ENCODE measurements at regions not wholly inside any gene's neighbourhood (a gene's known extent, or its start where the extent isn't known, plus 50 kb on each side); places are given as distances from the start of the nearest gene placed in this dataset.

- DNase-seq, result peak; percentile 55
Observed at GRCh38 chr14:89600950-89601826, 184.2 kb upstream of the FOXN3 start.

GRCh38 chr14:89600029-89600428, 183.0 kb upstream of the FOXN3 start:
- DNase-seq, result no peak

- peak; percentile 17 for DNase-seq
Observed at GRCh38 chr14:89598548-89599186, 181.6 kb upstream of the FOXN3 start.

- DNase-seq, result no peak
Observed at GRCh38 chr14:89592961-89593360, 175.9 kb upstream of the FOXN3 start.

- DNase-seq, result no peak
Observed at GRCh38 chr14:89589400-89590118, 172.5 kb upstream of the FOXN3 start.

GRCh38 chr14:89588840-89589296, 171.8 kb upstream of the FOXN3 start:
- no peak for DNase-seq

- DNase-seq, result no peak
Observed at GRCh38 chr14:89588016-89588415, 171.0 kb upstream of the FOXN3 start.

- DNase-seq, result no peak
Observed at GRCh38 chr14:89587136-89587420, 170.0 kb upstream of the FOXN3 start.

GRCh38 chr14:89586258-89587135, 169.5 kb upstream of the FOXN3 start:
- no peak for DNase-seq

- peak; percentile 65 for DNase-seq
Observed at GRCh38 chr14:89578156-89578555, 161.1 kb upstream of the FOXN3 start.

GRCh38 chr14:89576960-89577359, 159.9 kb upstream of the FOXN3 start:
- no peak for DNase-seq

- no peak for DNase-seq
Observed at GRCh38 chr14:89576145-89576927, 159.3 kb upstream of the FOXN3 start.

- DNase-seq, result peak; percentile 43
Observed at GRCh38 chr14:89575386-89576061, 158.5 kb upstream of the FOXN3 start.

GRCh38 chr14:89574420-89574819, 157.4 kb upstream of the FOXN3 start:
- DNase-seq, result no peak

- DNase-seq, result no peak
Observed at GRCh38 chr14:89573399-89573657, 156.3 kb upstream of the FOXN3 start.

- DNase-seq, result no peak
Observed at GRCh38 chr14:89572596-89573398, 155.8 kb upstream of the FOXN3 start.

GRCh38 chr14:89571491-89571890, 154.5 kb upstream of the FOXN3 start:
- DNase-seq, result no peak

- DNase-seq, result no peak
Observed at GRCh38 chr14:89566644-89567415, 149.8 kb upstream of the FOXN3 start.

GRCh38 chr14:89566180-89566579, 149.1 kb upstream of the FOXN3 start:
- no peak for DNase-seq

- DNase-seq, result no peak
Observed at GRCh38 chr14:89565607-89566006, 148.6 kb upstream of the FOXN3 start.
